ENCODE measurements at regions not wholly inside any gene's neighbourhood (a gene's known extent, or its start where the extent isn't known, plus 50 kb on each side); places are given as distances from the start of the nearest gene placed in this dataset.

GRCh38 chr16:48959204-48959603, 322.4 kb downstream of the CBLN1 start:
- TF ChIP-seq POLR2A (IDR thresholded peaks at IDR 0.05): no peak
- TF ChIP-seq, protein P1, sequence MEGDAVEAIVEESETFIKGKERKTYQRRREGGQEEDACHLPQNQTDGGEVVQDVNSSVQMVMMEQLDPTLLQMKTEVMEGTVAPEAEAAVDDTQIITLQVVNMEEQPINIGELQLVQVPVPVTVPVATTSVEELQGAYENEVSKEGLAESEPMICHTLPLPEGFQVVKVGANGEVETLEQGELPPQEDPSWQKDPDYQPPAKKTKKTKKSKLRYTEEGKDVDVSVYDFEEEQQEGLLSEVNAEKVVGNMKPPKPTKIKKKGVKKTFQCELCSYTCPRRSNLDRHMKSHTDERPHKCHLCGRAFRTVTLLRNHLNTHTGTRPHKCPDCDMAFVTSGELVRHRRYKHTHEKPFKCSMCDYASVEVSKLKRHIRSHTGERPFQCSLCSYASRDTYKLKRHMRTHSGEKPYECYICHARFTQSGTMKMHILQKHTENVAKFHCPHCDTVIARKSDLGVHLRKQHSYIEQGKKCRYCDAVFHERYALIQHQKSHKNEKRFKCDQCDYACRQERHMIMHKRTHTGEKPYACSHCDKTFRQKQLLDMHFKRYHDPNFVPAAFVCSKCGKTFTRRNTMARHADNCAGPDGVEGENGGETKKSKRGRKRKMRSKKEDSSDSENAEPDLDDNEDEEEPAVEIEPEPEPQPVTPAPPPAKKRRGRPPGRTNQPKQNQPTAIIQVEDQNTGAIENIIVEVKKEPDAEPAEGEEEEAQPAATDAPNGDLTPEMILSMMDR (IDR thresholded peaks at IDR 0.05): no peak
